HCT116 (cell line): ENCODE measurements at regions not wholly inside any gene's neighbourhood (a gene's known extent, or its start where the extent isn't known, plus 50 kb on each side); places are given as distances from the start of the nearest gene placed in this dataset.

Source experiments
- ATAC-seq: fragments of 200-7000 bp; cut with Tn5 transposase; 2 replicates; pipeline ENCODE4 v1.9.1; 2020; ENCODE audit warnings: mild to moderate bottlenecking, moderate library complexity
- BruUV-seq: library from RNA; stranded (reverse); fragments of 400-500 nt; replicated peaks from 2 replicates; lab custom pipeline; 2021; lab: Mats Ljungman, UMichigan
- CTCF ChIA-PET: fragments of 300-600 bp; sonication (Branson Sonifier 250); formaldehyde crosslinking; loops from one replicate; lab custom pipeline; 2021; ENCODE audit warnings: antibody characterized with exemption; lab: Charles Lee
- POLR2A ChIA-PET: fragments of 300-600, 350-600 bp; sonication (Branson Sonifier 250); formaldehyde crosslinking; loops from one replicate; lab custom pipeline; 2021; ENCODE audit warnings: antibody characterized with exemption; lab: Charles Lee
- RAD21 ChIA-PET, 2 experiments: fragments of 300-600 bp; sonication (Branson Sonifier 250); formaldehyde crosslinking; loops; one replicate each; lab custom pipeline; 2023; ENCODE audit warnings: low total read pairs in 2 of 2; ENCODE audit not compliant: uncharacterized antibody in 2 of 2, unreplicated experiment in 2 of 2, low non-redundant PET in 1 of 2; lab: Charles Lee
- DNase-seq: peaks from one replicate; pipeline ENCODE4 v3.0.0-alpha.2; 2010; ENCODE audit warnings: low read depth, low spot score
- H2AFZ ChIP-seq: fragments of 200-600 bp; shearing (Covaris generic), sonication (generic); 2 replicates; pipeline ENCODE4 v1.6.1; 2017; ENCODE audit warnings: low read depth, mixed run types, mixed read lengths, antibody characterized with exemption, low read length; ENCODE audit not compliant: poor library complexity, severe bottlenecking
- H3K27ac ChIP-seq: 2 replicates; pipeline ENCODE4 v1.5.1; 2012; ENCODE audit warnings: low read depth, low read length
- H3K27me3 ChIP-seq: fragments of 200-600 bp; sonication (generic); 2 replicates; pipeline ENCODE4 v1.6.1; 2016; ENCODE audit warnings: mixed run types, low read length, mixed read lengths; ENCODE audit not compliant: insufficient read depth
- H3K36me3 ChIP-seq, 2 experiments: fragments of 200-500 bp in 1 of 2; fragments of 200-600 bp in 1 of 2; sonication (Bioruptor generic) in 1 of 2; sonication (generic) in 1 of 2; 2 replicates each; pipeline versions ENCODE4 v1.5.1 to v1.6.1; 2014 to 2016; ENCODE audit warnings: low read length in 2 of 2, inconsistent platforms in 1 of 2, mixed read lengths in 1 of 2, mixed run types in 1 of 2; ENCODE audit not compliant: insufficient read depth in 2 of 2, control insufficient read depth in 1 of 2
- H3K4me1 ChIP-seq, 2 experiments: fragments of 200-600 bp in 1 of 2; sonication (generic) in 1 of 2; 2 replicates each; pipeline versions ENCODE4 v1.5.1 to v1.6.1; 2012 to 2017; ENCODE audit warnings: low read length in 2 of 2, inconsistent platforms in 1 of 2, mild to moderate bottlenecking in 1 of 2, mixed read lengths in 1 of 2, mixed run types in 1 of 2, moderate library complexity in 1 of 2; ENCODE audit not compliant: insufficient read depth in 2 of 2, control insufficient read depth in 1 of 2
- H3K4me2 ChIP-seq: fragments of 200-600 bp; sonication (generic); 2 replicates; pipeline ENCODE4 v1.6.1; 2017; ENCODE audit warnings: mixed run types, low read length, mixed read lengths
- H3K4me3 ChIP-seq, 2 experiments: fragments of 200-600 bp in 1 of 2; sonication (generic) in 1 of 2; replicated peaks in 1 of 2; 2 replicates each; pipeline ENCODE4 v1.5.1; 2011 to 2016; ENCODE audit warnings: low read length in 2 of 2, control low read depth in 1 of 2, low read depth in 1 of 2, mild to moderate bottlenecking in 1 of 2, mixed read lengths in 1 of 2, mixed run types in 1 of 2
- H3K79me2 ChIP-seq: fragments of 200-600 bp; sonication (generic); 2 replicates; pipeline ENCODE4 v1.6.1; 2017; ENCODE audit warnings: mild to moderate bottlenecking, mixed run types, low read length, moderate library complexity, mixed read lengths; ENCODE audit not compliant: insufficient read depth
- H3K9ac ChIP-seq: fragments of 200-600 bp; sonication (generic); 2 replicates; pipeline ENCODE4 v1.6.1; 2016; ENCODE audit warnings: low read length, mixed read lengths
- H3K9me2 ChIP-seq: fragments of 200-600 bp; sonication (generic), shearing (Covaris generic); 2 replicates; pipeline ENCODE4 v1.6.1; 2017; ENCODE audit warnings: mixed run types, mild to moderate bottlenecking, moderate library complexity; ENCODE audit not compliant: insufficient read depth
- H3K9me3 ChIP-seq, 2 experiments: fragments of 200-500 bp in 1 of 2; fragments of 200-600 bp in 1 of 2; sonication (Bioruptor generic) in 1 of 2; sonication (generic) in 1 of 2; 2 replicates each; pipeline ENCODE4 v1.6.1; 2014 to 2017; ENCODE audit warnings: low read length in 2 of 2, mixed read lengths in 2 of 2, inconsistent platforms in 1 of 2, low read depth in 1 of 2, mild to moderate bottlenecking in 1 of 2, mixed run types in 1 of 2, moderate library complexity in 1 of 2; ENCODE audit not compliant: control insufficient read depth in 1 of 2, insufficient read depth in 1 of 2
- H4K20me1 ChIP-seq: fragments of 200-600 bp; sonication (generic), shearing (Covaris generic); 2 replicates; pipeline ENCODE4 v1.6.1; 2017; ENCODE audit warnings: mixed run types, mild to moderate bottlenecking, moderate library complexity; ENCODE audit not compliant: insufficient read depth
- CBX3 ChIP-seq: IDR thresholded peaks from 2 replicates; pipeline ENCODE4 v1.6.1; 2012; ENCODE audit warnings: low read depth
- CTCF ChIP-seq, 3 experiments: fragments of 200-600 bp in 1 of 3; sonication (generic) in 1 of 3; IDR thresholded peaks in 2 of 3; conservative IDR thresholded peaks in 1 of 3; 2 replicates each; pipeline ENCODE4 v1.5.1; 2012 to 2017; ENCODE audit warnings: low read depth in 2 of 3, low read length in 2 of 3, antibody characterized with exemption in 1 of 3, borderline replicate concordance in 1 of 3, control low read depth in 1 of 3, mild to moderate bottlenecking in 1 of 3, mixed read lengths in 1 of 3, mixed run types in 1 of 3, moderate library complexity in 1 of 3; ENCODE audit not compliant: insufficient read depth in 1 of 3
- ELF1 ChIP-seq: IDR thresholded peaks from 2 replicates; pipeline ENCODE4 v1.6.1; 2012; ENCODE audit warnings: low read depth, borderline replicate concordance
- EZH2phosphoT487 ChIP-seq: fragments of 200-600 bp; IDR thresholded peaks from 2 replicates; pipeline ENCODE4 v1.6.1; 2018; ENCODE audit warnings: antibody characterized with exemption, borderline replicate concordance
- FOSL1 ChIP-seq: IDR thresholded peaks from 2 replicates; pipeline ENCODE4 v1.6.1; 2012; ENCODE audit warnings: low read depth
- JUND ChIP-seq: IDR thresholded peaks from 2 replicates; pipeline ENCODE4 v1.6.1; 2012
- POLR2AphosphoS5 ChIP-seq: IDR thresholded peaks from 2 replicates; pipeline ENCODE4 v1.6.1; 2011; ENCODE audit warnings: mild to moderate bottlenecking, low read depth, low read length, moderate library complexity
- RAD21 ChIP-seq: IDR thresholded peaks from 2 replicates; pipeline ENCODE4 v1.6.1; 2012; ENCODE audit warnings: low read depth, mild to moderate bottlenecking
- REST ChIP-seq: IDR thresholded peaks from 2 replicates; pipeline ENCODE4 v1.6.1; 2012; ENCODE audit warnings: low read depth
- SRF ChIP-seq: IDR thresholded peaks from 2 replicates; pipeline ENCODE4 v1.6.1; 2012; ENCODE audit warnings: low read depth
- YY1 ChIP-seq: IDR thresholded peaks from 2 replicates; pipeline ENCODE4 v1.6.1; 2011; ENCODE audit warnings: low read length, low read depth, moderate library complexity, mild to moderate bottlenecking; ENCODE audit not compliant: insufficient replicate concordance; ENCODE audit errors: extremely low read depth
- ZBTB33 ChIP-seq: IDR thresholded peaks from 2 replicates; pipeline ENCODE4 v1.6.1; 2011; ENCODE audit warnings: mild to moderate bottlenecking, low read length, moderate library complexity; ENCODE audit not compliant: insufficient replicate concordance; ENCODE audit errors: extremely low read depth
- ZFX ChIP-seq: fragments of 450-650 bp; IDR thresholded peaks from 2 replicates; pipeline ENCODE4 v1.6.1; 2017
- ZNF274 ChIP-seq: fragments of 200-500 bp; sonication (Bioruptor generic); IDR thresholded peaks from 2 replicates; pipeline ENCODE4 v1.6.1; 2014; ENCODE audit warnings: mild to moderate bottlenecking, low read depth, low read length, inconsistent platforms
- intact Hi-C: fragments of 100-400 bp; cut with micrococcal nuclease; formaldehyde crosslinking; loops from 2 replicates; pipeline ENCODE4 v1.10.0; 2022
- TF ChIP-seq, protein P1 (sequence below): IDR thresholded peaks from 2 replicates; pipeline ENCODE4 v1.6.1; 2012
- TF ChIP-seq, protein P2 (sequence below): IDR thresholded peaks from 2 replicates; pipeline ENCODE4 v1.6.1; 2012

DNA sequence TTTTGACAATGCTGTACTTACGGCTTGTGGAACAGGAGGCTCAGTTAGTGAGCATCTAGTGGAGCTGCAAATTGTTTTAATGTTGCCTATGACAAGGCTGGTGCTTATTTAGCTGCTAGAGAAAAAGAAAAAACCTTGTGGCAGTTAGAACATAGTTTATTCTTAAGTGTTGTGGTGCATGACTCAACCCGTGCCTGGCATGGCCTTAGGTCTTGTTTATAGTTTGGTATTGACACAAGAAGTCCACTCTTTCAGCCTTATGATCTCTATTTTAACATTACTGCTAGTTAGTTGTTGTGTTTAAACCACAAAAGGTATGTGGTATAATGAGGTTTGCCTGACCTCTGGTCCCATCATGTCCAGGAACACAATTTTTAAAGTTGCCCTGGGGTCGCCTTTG, 744.6 kb downstream of the FAM181B start:
- RAD21 ChIA-PET: no interaction called here
- no peaks in the 10 kb centered on the region for H3K27me3 ChIP-seq
- H4K20me1 ChIP-seq: no peaks in the 10 kb centered on the region
- no peaks in the 10 kb centered on the region for H3K9me2 ChIP-seq
- POLR2A ChIA-PET: no interaction called here
- intact Hi-C loops: no loop called here
- no peaks in the 10 kb centered on the region for H3K36me3 ChIP-seq
- H3K9ac ChIP-seq: no peak overlapping the region
- BruUV-seq: no TSS peak
- peaks cover 0 to 3% of the 10 kb centered on the region in 2 experiments; a peak in 2 of 4 replicates for H3K9me3 ChIP-seq
- H2AFZ ChIP-seq: no peak overlapping the region
- no peaks in the 10 kb centered on the region for H3K79me2 ChIP-seq
- ATAC-seq (no peak), DNase-seq (no peak)
- no peak overlapping the region for H3K27ac ChIP-seq
- TF ChIP-seq CBX3 (no peak), ELF1 (no peak), REST (no peak), ZBTB33 (no peak), ZNF274 (no peak), SRF (no peak), YY1 (no peak), FOSL1 (no peak), POLR2AphosphoS5 (no peak), ZFX (no peak), EZH2phosphoT487 (no peak), CTCF (IDR thresholded peaks at IDR 0.05 in 2 of 3, conservative IDR thresholded peaks at IDR 0.05 in 1 of 3; ENCODE audit: borderline replicate concordance in 1 of 3, insufficient read depth in 1 of 3, low read depth in 2 of 3, low read length in 2 of 3) (no peak), JUND (no peak), RAD21 (no peak)
- TF ChIP-seq, protein P1, sequence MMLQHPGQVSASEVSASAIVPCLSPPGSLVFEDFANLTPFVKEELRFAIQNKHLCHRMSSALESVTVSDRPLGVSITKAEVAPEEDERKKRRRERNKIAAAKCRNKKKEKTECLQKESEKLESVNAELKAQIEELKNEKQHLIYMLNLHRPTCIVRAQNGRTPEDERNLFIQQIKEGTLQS: no peak
- TF ChIP-seq, protein P2, sequence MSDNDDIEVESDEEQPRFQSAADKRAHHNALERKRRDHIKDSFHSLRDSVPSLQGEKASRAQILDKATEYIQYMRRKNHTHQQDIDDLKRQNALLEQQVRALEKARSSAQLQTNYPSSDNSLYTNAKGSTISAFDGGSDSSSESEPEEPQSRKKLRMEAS: no peak
- CTCF ChIA-PET: no interaction called here
- no peak overlapping the region for H3K4me3 ChIP-seq
- no peak overlapping the region for H3K4me2 ChIP-seq
- H3K4me1 ChIP-seq: no peaks in the 10 kb centered on the region
